Activated CD4-positive, alpha-beta T cell treated with anti-CD3 and anti-CD28 coated beads, Interleukin-2, Interleukin-6, amounts not matched to agents 100 ng/mL and 50 ng/mL, durations not matched to agents 16 hours and 8 hours (primary cell): ENCODE measurements at regions not wholly inside any gene's neighbourhood (a gene's known extent, or its start where the extent isn't known, plus 50 kb on each side); places are given as distances from the start of the nearest gene placed in this dataset.
"Not testable (repeated sequence)": the region's sequence is repeated elsewhere in the genome, so short reads cannot be mapped to it uniquely, and the experiment has no call there.

Experiments
- DNase-seq: peaks from one replicate; pipeline ENCODE4 v3.0.0-alpha.2; 2020

- DNase-seq, result no peak
Measured at GRCh38 chr2:65939687-65940086, 495.2 kb upstream of the MEIS1 start.

GRCh38 chr2:65937379-65938160, 497.4 kb upstream of the MEIS1 start:
- DNase-seq, result no peak

GRCh38 chr2:65934992-65935629, 499.8 kb upstream of the MEIS1 start:
- DNase-seq, result no peak

GRCh38 chr2:65932571-65932970, 500.2 kb upstream of the SPRED2 start:
- DNase-seq, result no peak

GRCh38 chr2:65931056-65931455, 498.7 kb upstream of the SPRED2 start:
- no peak for DNase-seq

GRCh38 chr2:65930259-65930658, 497.9 kb upstream of the SPRED2 start:
- no peak for DNase-seq

GRCh38 chr2:65929664-65930063, 497.3 kb upstream of the SPRED2 start:
- DNase-seq, result not testable (repeated sequence)

- no peak for DNase-seq
Measured at GRCh38 chr2:65922794-65923193, 490.4 kb upstream of the SPRED2 start.

- no peak for DNase-seq
Measured at GRCh38 chr2:65922030-65922429, 489.6 kb upstream of the SPRED2 start.

- DNase-seq, result no peak
Measured at GRCh38 chr2:65921116-65921515, 488.7 kb upstream of the SPRED2 start.

GRCh38 chr2:65920659-65921058, 488.3 kb upstream of the SPRED2 start:
- no peak for DNase-seq

- DNase-seq, result no peak
Measured at GRCh38 chr2:65919550-65920188, 487.3 kb upstream of the SPRED2 start.

- no peak for DNase-seq
Measured at GRCh38 chr2:65918760-65919187, 486.4 kb upstream of the SPRED2 start.

- DNase-seq, result no peak
Measured at GRCh38 chr2:65917986-65918385, 485.6 kb upstream of the SPRED2 start.

GRCh38 chr2:65916785-65917295, 484.4 kb upstream of the SPRED2 start:
- DNase-seq, result no peak

- no peak for DNase-seq
Measured at GRCh38 chr2:65916177-65916576, 483.8 kb upstream of the SPRED2 start.

GRCh38 chr2:65915273-65915672, 482.9 kb upstream of the SPRED2 start:
- no peak for DNase-seq

- DNase-seq, result no peak
Measured at GRCh38 chr2:65914244-65914786, 481.9 kb upstream of the SPRED2 start.

- no peak for DNase-seq
Measured at GRCh38 chr2:65913813-65914212, 481.4 kb upstream of the SPRED2 start.

GRCh38 chr2:65901756-65902155, 469.4 kb upstream of the SPRED2 start:
- no peak for DNase-seq

GRCh38 chr2:65896446-65896845, 464.0 kb upstream of the SPRED2 start:
- no peak for DNase-seq

GRCh38 chr2:65890131-65890530, 457.7 kb upstream of the SPRED2 start:
- DNase-seq, result not testable (repeated sequence)

GRCh38 chr2:65885266-65885665, 452.9 kb upstream of the SPRED2 start:
- no peak for DNase-seq

GRCh38 chr2:65881592-65881991, 449.2 kb upstream of the SPRED2 start:
- DNase-seq, result no peak
